ENCODE measurements at regions not wholly inside any gene's neighbourhood (a gene's known extent, or its start where the extent isn't known, plus 50 kb on each side); places are given as distances from the start of the nearest gene placed in this dataset.
"Not testable (repeated sequence)": the region's sequence is repeated elsewhere in the genome, so short reads cannot be mapped to it uniquely, and the experiment has no call there.

- not testable (repeated sequence) for TF ChIP-seq EZH2phosphoT487 (IDR thresholded peaks at IDR 0.05; ENCODE audit: insufficient read depth, low read depth); EZH2 (IDR thresholded peaks at IDR 0.05; ENCODE audit: insufficient read depth, poor library complexity, severe bottlenecking)
Observed at GRCh38 chr21:10359911-10360310, 161.5 kb upstream of the TPTE start.
